ENCODE measurements at regions not wholly inside any gene's neighbourhood (a gene's known extent, or its start where the extent isn't known, plus 50 kb on each side); places are given as distances from the start of the nearest gene placed in this dataset.
A peak's percentile ranks its signal among the peaks of the same experiment; 100 is the strongest.

GRCh38 chr3:106425026-106425425 is 556.2 kb upstream of the CBLB start:
- ATAC-seq: no peak
- no peaks in the 10 kb centered on the region for H3K27me3 ChIP-seq (ENCODE audit: insufficient read depth in 3 of 3, low read length in 2 of 3)
- intact Hi-C loops (cut with DNase I): no loop called here
- H3K4me3 ChIP-seq: no peak overlapping the region
- H3K36me3 ChIP-seq (ENCODE audit: insufficient read depth in 1 of 2, low read depth in 1 of 2): no peaks in the 10 kb centered on the region
- H3K27ac ChIP-seq: no peak overlapping the region
- no peaks in the 10 kb centered on the region for H3K9me3 ChIP-seq
- no peak for TF ChIP-seq CTCF (IDR thresholded peaks at IDR 0.05)
- H3K4me1 ChIP-seq: no peaks in the 10 kb centered on the region
- 51 to 62% (median 57%) methylated on average over 2 of the region's 2 CpGs for WGBS, 3 donors
- no peak for DNase-seq

- no peak for TF ChIP-seq CTCF (IDR thresholded peaks at IDR 0.05)
- Histone ChIP-seq H3K27ac (no peak overlapping the region), H3K36me3 (ENCODE audit: insufficient read depth in 1 of 2, low read depth in 1 of 2) (no peaks in the 10 kb centered on the region), H3K9me3 (no peaks in the 10 kb centered on the region), H3K27me3 (ENCODE audit: insufficient read depth in 3 of 3, low read length in 2 of 3) (no peaks in the 10 kb centered on the region), H3K4me3 (no peak overlapping the region), H3K4me1 (no peaks in the 10 kb centered on the region)
- DNase-seq (no peak), ATAC-seq (no peak)
- intact Hi-C loops (cut with DNase I): no loop called here
- 75 to 87% (median 82%) methylated on average over 2 of the region's 2 CpGs for WGBS, 3 donors
Measured at GRCh38 chr3:106425916-106426315, 557.1 kb upstream of the CBLB start.

GRCh38 chr3:106428565-106428994 is 559.8 kb upstream of the CBLB start:
- H3K27me3 ChIP-seq (ENCODE audit: insufficient read depth in 3 of 3, low read length in 2 of 3): no peaks in the 10 kb centered on the region
- peak in 2 of 4 donors; percentile 43 to 69 for ATAC-seq
- 77 to 86% (median 77%) methylated on average over 2 of the region's 2 CpGs for WGBS, 3 donors
- no peaks in the 10 kb centered on the region for H3K9me3 ChIP-seq
- TF ChIP-seq CTCF (IDR thresholded peaks at IDR 0.05): no peak
- no peaks in the 10 kb centered on the region for H3K4me1 ChIP-seq
- H3K27ac ChIP-seq: no peak overlapping the region
- peak in 1 of 2 donors; percentile 17 for DNase-seq
- no peaks in the 10 kb centered on the region for H3K36me3 ChIP-seq (ENCODE audit: insufficient read depth in 1 of 2, low read depth in 1 of 2)
- H3K4me3 ChIP-seq: no peak overlapping the region
- intact Hi-C loops (cut with DNase I): no loop called here

- intact Hi-C loops (cut with DNase I): loop anchor here in 1 of 2 donors (5.0 kb wide), 1 partner anchor 251 kb away; no protein-coding TSS in a partner anchor
- Histone ChIP-seq H3K27me3 (ENCODE audit: insufficient read depth in 3 of 3, low read length in 2 of 3) (no peaks in the 10 kb centered on the region), H3K9me3 (no peaks in the 10 kb centered on the region), H3K4me3 (no peak overlapping the region), H3K27ac (no peak overlapping the region), H3K4me1 (no peaks in the 10 kb centered on the region), H3K36me3 (ENCODE audit: insufficient read depth in 1 of 2, low read depth in 1 of 2) (no peaks in the 10 kb centered on the region)
- DNase-seq (peak in 1 of 2 donors; percentile 16), ATAC-seq (no peak)
- 87 to 90% (median 90%) methylated on average over 7 of the region's 7 CpGs for WGBS, 3 donors
- TF ChIP-seq CTCF (IDR thresholded peaks at IDR 0.05): no peak
Measured at GRCh38 chr3:106431721-106432120, 562.9 kb upstream of the CBLB start.

- Histone ChIP-seq H3K27me3 (ENCODE audit: insufficient read depth in 3 of 3, low read length in 2 of 3) (no peaks in the 10 kb centered on the region), H3K9me3 (no peaks in the 10 kb centered on the region), H3K4me3 (no peak overlapping the region), H3K27ac (no peak overlapping the region), H3K36me3 (ENCODE audit: insufficient read depth in 1 of 2, low read depth in 1 of 2) (no peaks in the 10 kb centered on the region), H3K4me1 (no peaks in the 10 kb centered on the region)
- DNase-seq (no peak), ATAC-seq (no peak)
- no peak for TF ChIP-seq CTCF (IDR thresholded peaks at IDR 0.05)
- 81 to 85% (median 82%) methylated on average over 1 of the region's 1 CpG for WGBS, 3 donors
- intact Hi-C loops (cut with DNase I): no loop called here
Measured at GRCh38 chr3:106435899-106436453, 567.2 kb upstream of the CBLB start.
